ENCODE measurements at regions not wholly inside any gene's neighbourhood (a gene's known extent, or its start where the extent isn't known, plus 50 kb on each side); places are given as distances from the start of the nearest gene placed in this dataset.

DNA sequence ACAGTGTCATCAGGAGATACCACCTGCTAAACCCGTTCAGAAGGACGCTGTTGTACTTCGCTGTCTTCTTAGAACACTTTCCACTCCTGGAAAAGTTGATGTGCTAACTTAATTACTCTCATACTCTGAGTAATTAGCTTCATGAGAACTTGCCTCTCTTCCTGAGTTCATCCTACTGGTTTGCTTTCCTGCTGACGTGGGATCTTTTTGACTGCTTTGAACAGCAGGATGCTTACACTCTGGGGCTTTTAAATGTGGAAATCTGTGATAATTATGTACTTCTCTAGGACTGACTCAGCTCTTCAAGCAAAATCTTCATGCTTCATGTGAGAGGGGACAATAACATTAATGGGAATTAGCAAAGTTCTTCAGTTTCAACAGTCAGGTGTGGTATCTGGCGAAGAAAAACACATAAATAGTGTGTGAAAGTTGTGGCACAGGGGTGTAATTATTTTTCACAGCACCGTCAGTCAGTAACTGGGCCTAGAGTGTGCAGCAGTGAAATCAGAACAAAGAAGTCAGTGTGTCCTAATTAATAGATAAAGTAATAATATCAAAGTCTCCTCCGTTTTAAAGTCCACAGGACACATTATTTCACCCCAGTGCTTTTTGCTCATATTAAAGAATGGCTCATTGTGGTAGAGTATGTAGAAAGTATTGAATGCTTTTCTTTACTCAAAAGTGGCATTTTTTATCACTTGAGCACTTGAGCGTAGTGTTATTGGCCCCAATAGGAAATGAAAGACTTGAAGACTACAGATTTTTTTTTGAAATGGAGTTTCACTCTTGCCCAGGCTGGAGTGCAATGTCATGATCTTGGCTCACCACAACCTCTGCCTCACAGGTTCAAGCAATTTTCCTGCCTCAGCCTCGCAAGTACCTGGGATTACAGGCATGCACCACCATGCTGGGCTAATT is 140.9 kb upstream of the DMRT1 start:
- TF ChIP-seq, protein P1, sequence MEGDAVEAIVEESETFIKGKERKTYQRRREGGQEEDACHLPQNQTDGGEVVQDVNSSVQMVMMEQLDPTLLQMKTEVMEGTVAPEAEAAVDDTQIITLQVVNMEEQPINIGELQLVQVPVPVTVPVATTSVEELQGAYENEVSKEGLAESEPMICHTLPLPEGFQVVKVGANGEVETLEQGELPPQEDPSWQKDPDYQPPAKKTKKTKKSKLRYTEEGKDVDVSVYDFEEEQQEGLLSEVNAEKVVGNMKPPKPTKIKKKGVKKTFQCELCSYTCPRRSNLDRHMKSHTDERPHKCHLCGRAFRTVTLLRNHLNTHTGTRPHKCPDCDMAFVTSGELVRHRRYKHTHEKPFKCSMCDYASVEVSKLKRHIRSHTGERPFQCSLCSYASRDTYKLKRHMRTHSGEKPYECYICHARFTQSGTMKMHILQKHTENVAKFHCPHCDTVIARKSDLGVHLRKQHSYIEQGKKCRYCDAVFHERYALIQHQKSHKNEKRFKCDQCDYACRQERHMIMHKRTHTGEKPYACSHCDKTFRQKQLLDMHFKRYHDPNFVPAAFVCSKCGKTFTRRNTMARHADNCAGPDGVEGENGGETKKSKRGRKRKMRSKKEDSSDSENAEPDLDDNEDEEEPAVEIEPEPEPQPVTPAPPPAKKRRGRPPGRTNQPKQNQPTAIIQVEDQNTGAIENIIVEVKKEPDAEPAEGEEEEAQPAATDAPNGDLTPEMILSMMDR (conservative IDR thresholded peaks at IDR 0.05; ENCODE audit: low read length): no peak
- TF ChIP-seq EZH2phosphoT487 (IDR thresholded peaks at IDR 0.05; ENCODE audit: borderline replicate concordance): no peak
